IMR-90 (cell line): ENCODE measurements at regions not wholly inside any gene's neighbourhood (a gene's known extent, or its start where the extent isn't known, plus 50 kb on each side); places are given as distances from the start of the nearest gene placed in this dataset.

Source experiments
- ATAC-seq: fragments of 200-7000 bp; cut with Tn5 transposase; 2 replicates; pipeline ENCODE4 v1.9.1; 2020; ENCODE audit warnings: low read depth, mild to moderate bottlenecking, moderate library complexity
- BruUV-seq: library from RNA; stranded (reverse); fragments of 400-500 nt; replicated peaks from 2 replicates; lab custom pipeline; 2021; lab: Mats Ljungman, UMichigan
- CTCF ChIA-PET: fragments of 300-600 bp; formaldehyde crosslinking; extraction: SDS; loops from one replicate; lab custom pipeline; 2021; ENCODE audit warnings: antibody characterized with exemption; lab: Yijun Ruan, JAX
- POLR2A ChIA-PET: fragments of 300-600 bp; sonication (Branson Sonifier 250); formaldehyde crosslinking; loops from one replicate; lab custom pipeline; 2022; ENCODE audit warnings: antibody characterized with exemption; ENCODE audit not compliant: unreplicated experiment; lab: Charles Lee
- DNase-seq: peaks from one replicate; pipeline ENCODE4 v3.0.0; 2013
- H2AFZ ChIP-seq: replicated peaks from 2 replicates; pipeline ENCODE3; 2013; ENCODE audit warnings: low read length, mild to moderate bottlenecking; ENCODE audit not compliant: poor library complexity
- H2AK5ac ChIP-seq: 2 replicates; pipeline ENCODE4 v1.6.1; 2013; ENCODE audit warnings: low read depth, low read length, inconsistent platforms
- H2AK9ac ChIP-seq: replicated peaks from 2 replicates; pipeline ENCODE3; 2013; ENCODE audit warnings: mild to moderate bottlenecking, low read depth, low read length, moderate library complexity; ENCODE audit not compliant: poor library complexity
- H2BK120ac ChIP-seq: 2 replicates; pipeline ENCODE4 v1.6.1; 2013; ENCODE audit warnings: low read depth, low read length, inconsistent platforms
- H2BK15ac ChIP-seq: 3 replicates; pipeline ENCODE4 v1.6.1; 2013; ENCODE audit warnings: low read depth, low read length, inconsistent platforms
- H2BK20ac ChIP-seq: 2 replicates; pipeline ENCODE4 v1.6.1; 2013; ENCODE audit warnings: low read depth, mild to moderate bottlenecking, inconsistent platforms, low read length, moderate library complexity
- H2BK5ac ChIP-seq: 2 replicates; pipeline ENCODE4 v1.6.1; 2013; ENCODE audit warnings: mild to moderate bottlenecking, low read depth, low read length, inconsistent platforms; ENCODE audit not compliant: poor library complexity, severe bottlenecking
- H3K14ac ChIP-seq: replicated peaks from 2 replicates; pipeline ENCODE4 v1.6.1; 2013; ENCODE audit warnings: low read depth, low read length, inconsistent platforms
- H3K18ac ChIP-seq: 2 replicates; pipeline ENCODE4 v1.6.1; 2013; ENCODE audit warnings: low read depth, low read length, control low read depth
- H3K23ac ChIP-seq: 2 replicates; pipeline ENCODE4 v1.6.1; 2013; ENCODE audit warnings: low read depth, low read length, inconsistent platforms
- H3K27ac ChIP-seq: 2 replicates; pipeline ENCODE4 v1.5.1; 2013; ENCODE audit warnings: mild to moderate bottlenecking, control low read depth, low read length; ENCODE audit not compliant: insufficient read depth
- H3K27me3 ChIP-seq: 2 replicates; pipeline ENCODE4 v1.6.1; 2013; ENCODE audit warnings: low read length; ENCODE audit not compliant: control insufficient read depth, insufficient read depth
- H3K36me3 ChIP-seq: 2 replicates; pipeline ENCODE4 v1.6.1; 2013; ENCODE audit warnings: low read length, mixed read lengths; ENCODE audit not compliant: control insufficient read depth, insufficient read depth
- H3K4ac ChIP-seq: 2 replicates; pipeline ENCODE4 v1.6.1; 2013; ENCODE audit warnings: low read depth, low read length, inconsistent platforms
- H3K4me1 ChIP-seq: 2 replicates; pipeline ENCODE4 v1.6.1; 2013; ENCODE audit warnings: low read length, mixed read lengths; ENCODE audit not compliant: control insufficient read depth, insufficient read depth
- H3K4me2 ChIP-seq: 2 replicates; pipeline ENCODE4 v1.6.1; 2013; ENCODE audit warnings: low read depth, mild to moderate bottlenecking, control low read depth, low read length, moderate library complexity
- H3K4me3 ChIP-seq: 2 replicates; pipeline ENCODE4 v1.5.1; 2013; ENCODE audit warnings: low read depth, mild to moderate bottlenecking, control low read depth, low read length, moderate library complexity; ENCODE audit not compliant: insufficient read depth
- H3K56ac ChIP-seq: 2 replicates; pipeline ENCODE4 v1.6.1; 2013; ENCODE audit warnings: low read length, inconsistent platforms; ENCODE audit not compliant: insufficient read depth; ENCODE audit errors: extremely low read depth
- H3K79me1 ChIP-seq, 2 experiments: 2 replicates each; pipeline ENCODE4 v1.6.1; 2013; ENCODE audit warnings: low read length in 2 of 2, inconsistent platforms in 1 of 2, low read depth in 1 of 2
- H3K9ac ChIP-seq: 2 replicates; pipeline ENCODE4 v1.6.1; 2013; ENCODE audit warnings: low read depth, low read length, control low read depth
- H3K9me1 ChIP-seq: 2 replicates; pipeline ENCODE4 v1.6.1; 2013; ENCODE audit warnings: low read length, inconsistent platforms; ENCODE audit not compliant: insufficient read depth
- H3K9me3 ChIP-seq: 2 replicates; pipeline ENCODE4 v1.6.1; 2013; ENCODE audit warnings: low read length; ENCODE audit not compliant: control insufficient read depth, insufficient read depth
- H4K20me1 ChIP-seq: 2 replicates; pipeline ENCODE4 v1.6.1; 2013; ENCODE audit warnings: low read length, inconsistent platforms; ENCODE audit not compliant: insufficient read depth
- H4K5ac ChIP-seq: 2 replicates; pipeline ENCODE4 v1.6.1; 2013; ENCODE audit warnings: mild to moderate bottlenecking, low read depth, low read length, control low read depth
- H4K8ac ChIP-seq, 2 experiments: 2 replicates each; pipeline ENCODE4 v1.6.1; 2013; ENCODE audit warnings: low read depth in 2 of 2, low read length in 2 of 2, control low read depth in 1 of 2, inconsistent platforms in 1 of 2
- H4K91ac ChIP-seq: 2 replicates; pipeline ENCODE4 v1.6.1; 2013; ENCODE audit warnings: low read depth, low read length, inconsistent platforms; ENCODE audit not compliant: insufficient read depth
- BHLHE40 ChIP-seq: fragments of 150-350 bp; IDR thresholded peaks from 2 replicates; pipeline ENCODE4 v1.6.1; 2016; ENCODE audit warnings: mild to moderate bottlenecking, low read depth, low read length
- CEBPB ChIP-seq: IDR thresholded peaks from 2 replicates; pipeline ENCODE4 v1.6.1; 2012; ENCODE audit warnings: low read depth, low read length, improper control_type of control experiment
- CHD1 ChIP-seq: IDR thresholded peaks from 2 replicates; pipeline ENCODE4 v1.6.1; 2012; ENCODE audit warnings: low read depth, low read length, improper control_type of control experiment
- FOS ChIP-seq: fragments of 150-350 bp; IDR thresholded peaks from 2 replicates; pipeline ENCODE4 v1.6.1; 2016; ENCODE audit warnings: low read depth, low read length
- MAFK ChIP-seq: IDR thresholded peaks from 2 replicates; pipeline ENCODE4 v1.6.1; 2012; ENCODE audit warnings: low read depth, low read length, improper control_type of control experiment
- MAZ ChIP-seq: IDR thresholded peaks from 2 replicates; pipeline ENCODE4 v1.6.1; 2012; ENCODE audit warnings: low read depth, mild to moderate bottlenecking, low read length, improper control_type of control experiment, moderate library complexity, borderline replicate concordance
- MXI1 ChIP-seq: IDR thresholded peaks from 2 replicates; pipeline ENCODE4 v1.6.1; 2012; ENCODE audit warnings: low read depth, mild to moderate bottlenecking, low read length, moderate library complexity, borderline replicate concordance
- NFE2L2 ChIP-seq: fragments of 150-350 bp; IDR thresholded peaks from 2 replicates; pipeline ENCODE4 v1.6.1; 2016; ENCODE audit warnings: low read depth, mild to moderate bottlenecking, low read length
- POLR2A ChIP-seq: IDR thresholded peaks from 2 replicates; pipeline ENCODE4 v1.6.1; 2012; ENCODE audit warnings: mild to moderate bottlenecking, low read depth, low read length
- RAD21 ChIP-seq: IDR thresholded peaks from 2 replicates; pipeline ENCODE4 v1.6.1; 2012; ENCODE audit warnings: low read length, improper control_type of control experiment
- RCOR1 ChIP-seq: IDR thresholded peaks from 2 replicates; pipeline ENCODE4 v1.6.1; 2012; ENCODE audit warnings: mild to moderate bottlenecking, low read length, improper control_type of control experiment; ENCODE audit not compliant: insufficient replicate concordance
- RFX5 ChIP-seq: IDR thresholded peaks from 2 replicates; pipeline ENCODE4 v1.8.0; 2012; ENCODE audit warnings: low read depth, mild to moderate bottlenecking, low read length, moderate library complexity
- SMC3 ChIP-seq: fragments of 150-350 bp; IDR thresholded peaks from 2 replicates; pipeline ENCODE4 v1.6.1; 2016; ENCODE audit warnings: low read depth, mild to moderate bottlenecking, antibody characterized with exemption, low read length, moderate library complexity
- WGBS, 2 experiments: methylation state at CpG; one replicate each; pipeline versions ENCODE4 v1.1.5 to v1.1.7; 2013; ENCODE audit warnings: missing lambda C conversion rate in 2 of 2; ENCODE audit not compliant: insufficient read length in 1 of 2; ENCODE audit errors: extremely low coverage in 2 of 2; 5-methylcytosine and 5-hydroxymethylcytosine counted together
- dilution Hi-C: fragments of 300-500 bp; cut with HindIII; formaldehyde crosslinking; loops from one replicate; pipeline ENCODE4 v1.14.3; 2018; ENCODE audit warnings: low sequenced_read_pairs; ENCODE audit not compliant: unreplicated experiment
- in situ Hi-C: fragments of 300-500 bp; cut with MboI; formaldehyde crosslinking; loops from 3 replicates; pipeline ENCODE4 v1.14.3; 2019; ENCODE audit warnings: low sequenced_read_pairs, inconsistent platforms, mixed read lengths
- intact Hi-C: fragments of 100-400 bp; cut with micrococcal nuclease; formaldehyde crosslinking; loops from 2 replicates; pipeline ENCODE4 v1.10.0; 2022
- TF ChIP-seq, protein P1 (sequence below): fragments of 150-350 bp; IDR thresholded peaks from 2 replicates; pipeline ENCODE4 v1.6.1; 2017; ENCODE audit warnings: mild to moderate bottlenecking, antibody characterized with exemption, low read length, low read depth
- TF ChIP-seq, protein P2 (sequence below): fragments of 150-350 bp; IDR thresholded peaks from 2 replicates; pipeline ENCODE4 v1.6.1; 2016; ENCODE audit warnings: low read depth, mild to moderate bottlenecking, low read length, moderate library complexity, borderline replicate concordance
- TF ChIP-seq, protein P3 (sequence below): conservative IDR thresholded peaks from 2 replicates; pipeline ENCODE4 v1.5.1; 2012; ENCODE audit warnings: mild to moderate bottlenecking, low read depth, low read length, improper control_type of control experiment

DNA sequence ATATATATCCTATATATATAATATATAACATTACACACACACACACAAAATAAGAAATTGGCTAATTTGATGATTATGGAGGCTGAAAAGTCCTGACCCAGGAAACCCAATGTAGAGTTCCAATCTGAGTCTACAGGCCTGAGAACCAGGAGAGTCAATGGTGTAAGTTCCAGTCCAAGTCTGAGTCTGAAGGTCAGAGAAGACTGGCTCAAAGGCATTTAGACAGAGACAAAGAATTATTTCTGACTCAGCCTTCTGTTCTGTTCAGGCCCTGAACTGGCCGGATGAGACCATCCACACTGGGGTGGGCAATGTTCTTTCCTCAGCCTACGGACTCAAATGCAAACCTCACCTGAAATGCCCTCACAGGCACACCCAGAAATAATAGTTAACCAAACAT lies 60.6 kb upstream of the STX18 start:
- no peak overlapping the region for H3K18ac ChIP-seq
- H2AK5ac ChIP-seq, result no peak overlapping the region
- no peak overlapping the region for H4K8ac ChIP-seq
- no TSS peak for BruUV-seq
- 90% methylated on average over 2 of the region's 2 CpGs; no CpG with 5 or more reads in 1 of the 2 experiments for WGBS, 2 experiments
- H2AFZ ChIP-seq, result no peak overlapping the region
- H3K27me3 ChIP-seq, result no peaks in the 10 kb centered on the region
- no peak overlapping the region for H3K14ac ChIP-seq
- no peaks in the 10 kb centered on the region for H3K36me3 ChIP-seq
- H3K4ac ChIP-seq, result no peak overlapping the region
- intact Hi-C loops, result no loop called here
- H3K9me1 ChIP-seq, result no peaks in the 10 kb centered on the region
- H3K79me1 ChIP-seq, result no peaks in the 10 kb centered on the region
- ChIA-PET CTCF (no interaction called here), POLR2A (no interaction called here)
- H3K4me3 ChIP-seq, result no peak overlapping the region
- no peaks in the 10 kb centered on the region; the same call in 1 of the 2 replicates for H3K4me1 ChIP-seq
- no peak for DNase-seq
- TF ChIP-seq MAZ (no peak), FOS (no peak), SMC3 (no peak), POLR2A (no peak), MXI1 (no peak), BHLHE40 (no peak), MAFK (no peak), NFE2L2 (no peak), RAD21 (no peak), CHD1 (no peak), RCOR1 (no peak), CEBPB (no peak), RFX5 (no peak)
- TF ChIP-seq, protein P1, sequence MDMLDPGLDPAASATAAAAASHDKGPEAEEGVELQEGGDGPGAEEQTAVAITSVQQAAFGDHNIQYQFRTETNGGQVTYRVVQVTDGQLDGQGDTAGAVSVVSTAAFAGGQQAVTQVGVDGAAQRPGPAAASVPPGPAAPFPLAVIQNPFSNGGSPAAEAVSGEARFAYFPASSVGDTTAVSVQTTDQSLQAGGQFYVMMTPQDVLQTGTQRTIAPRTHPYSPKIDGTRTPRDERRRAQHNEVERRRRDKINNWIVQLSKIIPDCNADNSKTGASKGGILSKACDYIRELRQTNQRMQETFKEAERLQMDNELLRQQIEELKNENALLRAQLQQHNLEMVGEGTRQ, result no peak
- TF ChIP-seq, protein P2, sequence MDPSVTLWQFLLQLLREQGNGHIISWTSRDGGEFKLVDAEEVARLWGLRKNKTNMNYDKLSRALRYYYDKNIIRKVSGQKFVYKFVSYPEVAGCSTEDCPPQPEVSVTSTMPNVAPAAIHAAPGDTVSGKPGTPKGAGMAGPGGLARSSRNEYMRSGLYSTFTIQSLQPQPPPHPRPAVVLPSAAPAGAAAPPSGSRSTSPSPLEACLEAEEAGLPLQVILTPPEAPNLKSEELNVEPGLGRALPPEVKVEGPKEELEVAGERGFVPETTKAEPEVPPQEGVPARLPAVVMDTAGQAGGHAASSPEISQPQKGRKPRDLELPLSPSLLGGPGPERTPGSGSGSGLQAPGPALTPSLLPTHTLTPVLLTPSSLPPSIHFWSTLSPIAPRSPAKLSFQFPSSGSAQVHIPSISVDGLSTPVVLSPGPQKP, result no peak
- TF ChIP-seq, protein P3, sequence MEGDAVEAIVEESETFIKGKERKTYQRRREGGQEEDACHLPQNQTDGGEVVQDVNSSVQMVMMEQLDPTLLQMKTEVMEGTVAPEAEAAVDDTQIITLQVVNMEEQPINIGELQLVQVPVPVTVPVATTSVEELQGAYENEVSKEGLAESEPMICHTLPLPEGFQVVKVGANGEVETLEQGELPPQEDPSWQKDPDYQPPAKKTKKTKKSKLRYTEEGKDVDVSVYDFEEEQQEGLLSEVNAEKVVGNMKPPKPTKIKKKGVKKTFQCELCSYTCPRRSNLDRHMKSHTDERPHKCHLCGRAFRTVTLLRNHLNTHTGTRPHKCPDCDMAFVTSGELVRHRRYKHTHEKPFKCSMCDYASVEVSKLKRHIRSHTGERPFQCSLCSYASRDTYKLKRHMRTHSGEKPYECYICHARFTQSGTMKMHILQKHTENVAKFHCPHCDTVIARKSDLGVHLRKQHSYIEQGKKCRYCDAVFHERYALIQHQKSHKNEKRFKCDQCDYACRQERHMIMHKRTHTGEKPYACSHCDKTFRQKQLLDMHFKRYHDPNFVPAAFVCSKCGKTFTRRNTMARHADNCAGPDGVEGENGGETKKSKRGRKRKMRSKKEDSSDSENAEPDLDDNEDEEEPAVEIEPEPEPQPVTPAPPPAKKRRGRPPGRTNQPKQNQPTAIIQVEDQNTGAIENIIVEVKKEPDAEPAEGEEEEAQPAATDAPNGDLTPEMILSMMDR, result no peak
- no peak overlapping the region for H2AK9ac ChIP-seq
- no peak overlapping the region for H3K9ac ChIP-seq
- ATAC-seq, result no peak
- H4K91ac ChIP-seq, result no peak overlapping the region
- H2BK5ac ChIP-seq, result no peak overlapping the region
- H3K23ac ChIP-seq, result no peak overlapping the region
- no peak overlapping the region for H3K4me2 ChIP-seq
- H3K27ac ChIP-seq, result no peak overlapping the region
- in situ Hi-C loops, result no loop called here
- H2BK15ac ChIP-seq, result no peak overlapping the region
- H3K56ac ChIP-seq, result no peak overlapping the region
- dilution Hi-C loops, result no loop called here
- H4K20me1 ChIP-seq, result no peaks in the 10 kb centered on the region
- no peak overlapping the region for H4K5ac ChIP-seq
- no peak overlapping the region for H2BK20ac ChIP-seq
- no peaks in the 10 kb centered on the region for H3K9me3 ChIP-seq
- no peak overlapping the region for H2BK120ac ChIP-seq
